ENCODE measurements at regions not wholly inside any gene's neighbourhood (a gene's known extent, or its start where the extent isn't known, plus 50 kb on each side); places are given as distances from the start of the nearest gene placed in this dataset.

GRCh38 chr6:9139746-9140145 lies 704.4 kb upstream of the SLC35B3 start:
- no peaks in the 10 kb centered on the region for H3K9me3 ChIP-seq
- H3K36me3 ChIP-seq (ENCODE audit: low read depth): no peaks in the 10 kb centered on the region
- DNase-seq (no peak), ATAC-seq (no peak)
- H3K4me1 ChIP-seq (ENCODE audit: low read depth): no peaks in the 10 kb centered on the region
- H3K4me3 ChIP-seq: no peak overlapping the region
- TF ChIP-seq CTCF (IDR thresholded peaks at IDR 0.05): no peak
- intact Hi-C loops (cut with DNase I, micrococcal nuclease): no loop called here

- no peak overlapping the region for H3K4me3 ChIP-seq
- no peaks in the 10 kb centered on the region for H3K36me3 ChIP-seq (ENCODE audit: low read depth)
- no peaks in the 10 kb centered on the region for H3K4me1 ChIP-seq (ENCODE audit: low read depth)
- intact Hi-C loops (cut with DNase I, micrococcal nuclease): no loop called here
- no peak for ATAC-seq
- H3K9me3 ChIP-seq: no peaks in the 10 kb centered on the region
- DNase-seq: no peak
- no peak for TF ChIP-seq CTCF (IDR thresholded peaks at IDR 0.05)
Measured at GRCh38 chr6:9138936-9139335, 703.6 kb upstream of the SLC35B3 start.

- intact Hi-C loops (cut with DNase I, micrococcal nuclease): no loop called here
- Histone ChIP-seq H3K4me3 (no peak overlapping the region), H3K36me3 (ENCODE audit: low read depth) (no peaks in the 10 kb centered on the region), H3K9me3 (no peaks in the 10 kb centered on the region), H3K4me1 (ENCODE audit: low read depth) (no peaks in the 10 kb centered on the region)
- no peak for ATAC-seq
- DNase-seq: no peak
- no peak for TF ChIP-seq CTCF (IDR thresholded peaks at IDR 0.05)
Measured at GRCh38 chr6:9136141-9136822, 700.9 kb upstream of the SLC35B3 start.

- no peaks in the 10 kb centered on the region for H3K36me3 ChIP-seq (ENCODE audit: low read depth)
- intact Hi-C loops (cut with DNase I, micrococcal nuclease): no loop called here
- H3K4me1 ChIP-seq (ENCODE audit: low read depth): no peaks in the 10 kb centered on the region
- peak in 2 of 3 donors; percentile 30 to 40 for DNase-seq
- no peak overlapping the region for H3K4me3 ChIP-seq
- TF ChIP-seq CTCF (IDR thresholded peaks at IDR 0.05): no peak
- peak; percentile 63 for ATAC-seq
- no peaks in the 10 kb centered on the region for H3K9me3 ChIP-seq
Measured at GRCh38 chr6:9131616-9132015, 696.3 kb upstream of the SLC35B3 start.

GRCh38 chr6:9131201-9131600 lies 695.9 kb upstream of the SLC35B3 start:
- no peaks in the 10 kb centered on the region for H3K9me3 ChIP-seq
- no peak overlapping the region for H3K4me3 ChIP-seq
- no peaks in the 10 kb centered on the region for H3K36me3 ChIP-seq (ENCODE audit: low read depth)
- intact Hi-C loops (cut with DNase I, micrococcal nuclease): no loop called here
- no peak for TF ChIP-seq CTCF (IDR thresholded peaks at IDR 0.05)
- DNase-seq (no peak), ATAC-seq (no peak)
- H3K4me1 ChIP-seq (ENCODE audit: low read depth): no peaks in the 10 kb centered on the region

- no peak overlapping the region for H3K4me3 ChIP-seq
- no peak for TF ChIP-seq CTCF (IDR thresholded peaks at IDR 0.05)
- no peak for DNase-seq
- H3K4me1 ChIP-seq (ENCODE audit: low read depth): no peaks in the 10 kb centered on the region
- no peak for ATAC-seq
- no peaks in the 10 kb centered on the region for H3K9me3 ChIP-seq
- no peaks in the 10 kb centered on the region for H3K36me3 ChIP-seq (ENCODE audit: low read depth)
- intact Hi-C loops (cut with DNase I, micrococcal nuclease): no loop called here
Measured at GRCh38 chr6:9128970-9129369, 693.6 kb upstream of the SLC35B3 start.
